Spleen (tissue), 11 donors: ENCODE measurements at regions not wholly inside any gene's neighbourhood (a gene's known extent, or its start where the extent isn't known, plus 50 kb on each side); places are given as distances from the start of the nearest gene placed in this dataset.

Experiments used
- DNase-seq: peaks from one replicate; pipeline ENCODE4 v3.0.0-alpha.2; 2020
- H3K27ac ChIP-seq, 8 donors: fragments of 200-600 bp; sonication (generic) in 7 of 8; 1 replicate in 4 of 8; 2 replicates in 4 of 8; pipeline versions ENCODE4 v1.5.0 to v1.8.0; 2016 to 2021; ENCODE audit warnings: inconsistent platforms in 4 of 8, mild to moderate bottlenecking in 4 of 8, moderate library complexity in 1 of 8
- H3K27me3 ChIP-seq, 7 donors: fragments of 200-600 bp; sonication (generic) in 6 of 7; replicated peaks in 1 of 7; 1 replicate in 4 of 7; 2 replicates in 3 of 7; pipeline versions ENCODE4 v1.5.0 to v1.8.0; 2016 to 2021; ENCODE audit warnings: inconsistent platforms in 3 of 7, mild to moderate bottlenecking in 1 of 7
- H3K36me3 ChIP-seq, 6 donors: fragments of 200-600 bp; sonication (generic) in 5 of 6; 1 replicate in 4 of 6; 2 replicates in 2 of 6; pipeline versions ENCODE4 v1.5.0 to v1.8.0; 2016 to 2021; ENCODE audit warnings: inconsistent platforms in 2 of 6
- H3K4me1 ChIP-seq, 6 donors: fragments of 200-600 bp; sonication (generic) in 5 of 6; 1 replicate in 3 of 6; 2 replicates in 3 of 6; pipeline versions ENCODE4 v1.5.0 to v1.8.0; 2016 to 2021; ENCODE audit warnings: inconsistent platforms in 3 of 6
- H3K4me3 ChIP-seq, 8 donors: fragments of 200-600 bp; sonication (generic) in 7 of 8; 1 replicate in 4 of 8; 2 replicates in 4 of 8; pipeline versions ENCODE4 v1.5.0 to v1.8.0; 2016 to 2021; ENCODE audit warnings: inconsistent platforms in 4 of 8, mild to moderate bottlenecking in 4 of 8, moderate library complexity in 2 of 8
- H3K9me3 ChIP-seq, 8 donors: fragments of 200-600 bp; sonication (generic) in 7 of 8; 1 replicate in 4 of 8; 2 replicates in 4 of 8; pipeline versions ENCODE4 v1.5.0 to v1.8.0; 2016 to 2021; ENCODE audit warnings: inconsistent platforms in 4 of 8
- CTCF ChIP-seq, 11 experiments: fragments of 200-600 bp in 7 of 11; fragments of 450-650 bp in 4 of 11; sonication (generic) in 4 of 11; IDR thresholded peaks in 8 of 11; conservative IDR thresholded peaks in 3 of 11; 1 replicate in 7 of 11; 2 replicates in 4 of 11; pipeline versions ENCODE4 v1.4.0 to v1.8.0; 2016 to 2021; ENCODE audit warnings: antibody characterized with exemption in 11 of 11, inconsistent platforms in 4 of 11, mild to moderate bottlenecking in 1 of 11
- POLR2A ChIP-seq, 3 donors: fragments of 450-650 bp; IDR thresholded peaks; one replicate each; pipeline ENCODE4 v1.5.1; 2017; ENCODE audit warnings: antibody characterized with exemption in 3 of 3, mild to moderate bottlenecking in 1 of 3
- POLR2AphosphoS5 ChIP-seq, 3 donors: sonication (generic); formaldehyde crosslinking; IDR thresholded peaks; one replicate each; pipeline ENCODE4 v1.5.1; 2017; ENCODE audit warnings: antibody characterized with exemption in 3 of 3
- whole genome bisulfite sequencing, 5 donors: extraction: QIAGEN DNeasy Blood & Tissue Kit in 3 of 5; methylation state at CpG; one replicate each; pipeline versions ENCODE4 v1.1.5 to v1.1.7; 2013 to 2018; 5-methylcytosine and 5-hydroxymethylcytosine counted together
- intact Hi-C: fragments of 100-400 bp; cut with DNase I; formaldehyde crosslinking; loops from one replicate; pipeline ENCODE4 v1.15.0; 2023; ENCODE audit warnings: low total_unique reads
- donor health status: healthy with polysubstance abuse.
- donor health status: DM: no; HTN: no; CAD: no; lungs with moderate emphysema.
- donor health status: DM: no; HTN: no; CAD: no.
- donor health status: Bipolar disorder and iron deficiency.
- donor health status: healthy.
- donor health status: DM: no; HTN: no; CAD: no.
- donor health status: DM: yes; HTN: yes; CAD: no.

- Histone ChIP-seq H3K36me3 (no peaks in the 10 kb centered on the region), H3K27me3 (no peaks in the 10 kb centered on the region), H3K4me3 (no peak overlapping the region), H3K9me3 (peaks cover 0 to 52% (median 32%) of the 10 kb centered on the region in 8 donors), H3K4me1 (no peaks in the 10 kb centered on the region), H3K27ac (no peak overlapping the region)
- 72 to 96% (median 91%) methylated on average over 9 to 16 of the region's 16 CpGs for WGBS, 5 donors
- intact Hi-C loops, result no loop called here
- no peak for DNase-seq
- TF ChIP-seq POLR2AphosphoS5 (IDR thresholded peaks at IDR 0.05) (no peak), CTCF (IDR thresholded peaks at IDR 0.05 in 8 of 11, conservative IDR thresholded peaks at IDR 0.05 in 3 of 11) (no peak), POLR2A (IDR thresholded peaks at IDR 0.05) (no peak)
Observed at GRCh38 chr11:50246699-50247098, 214.0 kb downstream of the OR4C45 start.

- Histone ChIP-seq H3K27ac (no peak overlapping the region), H3K4me3 (no peak overlapping the region), H3K9me3 (peaks cover 0 to 51% (median 34%) of the 10 kb centered on the region in 8 donors), H3K4me1 (no peaks in the 10 kb centered on the region), H3K27me3 (no peaks in the 10 kb centered on the region), H3K36me3 (no peaks in the 10 kb centered on the region)
- no peak for DNase-seq
- 88 to 92% (median 91%) methylated on average over 14 to 20 of the region's 20 CpGs for WGBS, 5 donors
- TF ChIP-seq CTCF (IDR thresholded peaks at IDR 0.05 in 8 of 11, conservative IDR thresholded peaks at IDR 0.05 in 3 of 11) (no peak), POLR2A (IDR thresholded peaks at IDR 0.05) (no peak), POLR2AphosphoS5 (IDR thresholded peaks at IDR 0.05) (no peak)
- intact Hi-C loops, result no loop called here
Observed at GRCh38 chr11:50247309-50247874, 214.7 kb downstream of the OR4C45 start.

GRCh38 chr11:50267851-50268250, 235.2 kb downstream of the OR4C45 start:
- WGBS, 5 donors, result 72 to 88% (median 82%) methylated on average over 17 to 26 of the region's 26 CpGs
- no peaks in the 10 kb centered on the region for H3K27me3 ChIP-seq
- DNase-seq, result no peak
- H3K4me1 ChIP-seq, result no peaks in the 10 kb centered on the region
- no peak overlapping the region for H3K4me3 ChIP-seq
- intact Hi-C loops, result no loop called here
- TF ChIP-seq CTCF (IDR thresholded peaks at IDR 0.05 in 8 of 11, conservative IDR thresholded peaks at IDR 0.05 in 3 of 11) (no peak), POLR2A (IDR thresholded peaks at IDR 0.05) (no peak), POLR2AphosphoS5 (IDR thresholded peaks at IDR 0.05) (no peak)
- no peaks in the 10 kb centered on the region for H3K36me3 ChIP-seq
- H3K27ac ChIP-seq, result no peak overlapping the region
- H3K9me3 ChIP-seq, result peaks cover 0 to 72% (median 44%) of the 10 kb centered on the region in 8 donors

- TF ChIP-seq POLR2AphosphoS5 (IDR thresholded peaks at IDR 0.05) (no peak), POLR2A (IDR thresholded peaks at IDR 0.05) (no peak), CTCF (IDR thresholded peaks at IDR 0.05 in 8 of 11, conservative IDR thresholded peaks at IDR 0.05 in 3 of 11) (no peak)
- Histone ChIP-seq H3K27me3 (no peaks in the 10 kb centered on the region), H3K9me3 (peaks cover 0 to 77% (median 40%) of the 10 kb centered on the region in 8 donors), H3K4me3 (no peak overlapping the region), H3K27ac (no peak overlapping the region), H3K36me3 (no peaks in the 10 kb centered on the region), H3K4me1 (no peaks in the 10 kb centered on the region)
- intact Hi-C loops, result no loop called here
- WGBS, 5 donors, result 73 to 81% (median 75%) methylated on average over 7 of the region's 7 CpGs
- no peak for DNase-seq
Observed at GRCh38 chr11:50275133-50275532, 242.5 kb downstream of the OR4C45 start.
